Bronchial epithelial cell (primary cell): ENCODE measurements at regions not wholly inside any gene's neighbourhood (a gene's known extent, or its start where the extent isn't known, plus 50 kb on each side); places are given as distances from the start of the nearest gene placed in this dataset.

Experiments
- DNase-seq: peaks from one replicate; pipeline ENCODE4 v3.0.0-alpha.2; 2010; ENCODE audit warnings: low read depth
- FAIRE-seq: peaks from 2 replicates; lab custom pipeline; 2011; peaks lifted over from hg19 to GRCh38; lab: Jason Lieb, UNC
- H3K27me3 ChIP-seq: 2 replicates; pipeline ENCODE4 v1.5.1; 2011; ENCODE audit warnings: low read length; ENCODE audit not compliant: control insufficient read depth, insufficient read depth
- H3K36me3 ChIP-seq: 2 replicates; pipeline ENCODE4 v1.5.1; 2011; ENCODE audit warnings: low read length; ENCODE audit not compliant: control insufficient read depth, insufficient read depth
- H3K4me3 ChIP-seq: 2 replicates; pipeline ENCODE4 v1.5.1; 2011; ENCODE audit warnings: mild to moderate bottlenecking, low read depth, low read length, control low read depth
- TF ChIP-seq, protein P1 (sequence below): IDR thresholded peaks from 2 replicates; pipeline ENCODE4 v1.5.1; 2011; ENCODE audit warnings: mild to moderate bottlenecking, moderate library complexity, low read length, control low read depth, inconsistent platforms; ENCODE audit not compliant: insufficient read depth, severe bottlenecking

DNA sequence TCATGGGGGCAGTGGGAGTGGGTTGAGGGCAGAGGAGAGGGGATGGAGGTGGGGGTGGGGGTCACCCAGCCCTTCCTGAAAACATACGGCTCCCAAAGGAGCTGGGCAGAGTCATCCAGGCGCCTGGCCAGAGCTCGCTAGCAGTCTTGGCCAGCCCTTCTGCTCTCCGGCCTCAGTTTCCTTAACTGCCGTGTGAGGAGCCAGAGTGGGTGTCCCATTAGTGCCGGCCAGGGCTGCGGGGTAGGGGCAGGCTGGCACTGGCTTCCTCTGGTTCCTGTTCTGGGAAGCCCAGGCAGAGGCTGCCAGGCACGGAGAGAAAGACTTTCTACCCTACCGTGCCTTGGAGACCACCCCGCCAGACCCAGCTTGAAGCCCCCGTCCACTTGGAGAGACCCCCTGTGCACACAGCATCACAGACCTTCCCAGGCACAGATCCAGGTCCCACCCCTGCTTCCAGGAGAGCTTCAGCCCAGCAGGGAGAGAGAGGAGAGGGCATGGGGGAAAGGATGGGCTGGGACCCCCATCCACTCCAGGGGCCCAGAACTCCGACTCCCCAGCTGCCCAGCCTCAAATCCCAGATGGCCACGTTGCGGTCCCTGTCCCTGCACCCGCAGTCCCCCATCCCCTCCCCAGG lies 93.3 kb downstream of the RFLNA start:
- Histone ChIP-seq H3K4me3 (no peak overlapping the region), H3K36me3 (peaks cover 12% of the 10 kb centered on the region)

DNA sequence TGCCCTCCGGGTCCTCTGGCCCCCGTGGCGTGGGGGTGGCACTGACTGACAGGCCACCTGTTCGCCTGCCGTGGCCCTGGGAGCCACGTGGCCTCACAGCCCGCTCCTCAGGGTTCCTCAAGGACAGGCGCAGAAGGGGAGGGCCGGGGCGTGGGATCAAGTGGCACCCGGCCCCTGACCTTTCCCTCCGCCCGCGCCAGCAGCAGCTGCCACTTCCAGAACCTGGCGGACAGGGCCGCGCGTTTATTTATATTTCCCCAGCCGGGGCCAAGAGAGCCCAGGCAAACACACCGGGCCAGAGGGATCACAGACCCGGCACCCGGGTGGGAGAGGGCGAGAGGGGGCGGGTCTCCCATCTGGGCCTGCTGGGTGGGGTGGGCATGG lies 92.6 kb downstream of the RFLNA start:
- TF ChIP-seq, protein P1, sequence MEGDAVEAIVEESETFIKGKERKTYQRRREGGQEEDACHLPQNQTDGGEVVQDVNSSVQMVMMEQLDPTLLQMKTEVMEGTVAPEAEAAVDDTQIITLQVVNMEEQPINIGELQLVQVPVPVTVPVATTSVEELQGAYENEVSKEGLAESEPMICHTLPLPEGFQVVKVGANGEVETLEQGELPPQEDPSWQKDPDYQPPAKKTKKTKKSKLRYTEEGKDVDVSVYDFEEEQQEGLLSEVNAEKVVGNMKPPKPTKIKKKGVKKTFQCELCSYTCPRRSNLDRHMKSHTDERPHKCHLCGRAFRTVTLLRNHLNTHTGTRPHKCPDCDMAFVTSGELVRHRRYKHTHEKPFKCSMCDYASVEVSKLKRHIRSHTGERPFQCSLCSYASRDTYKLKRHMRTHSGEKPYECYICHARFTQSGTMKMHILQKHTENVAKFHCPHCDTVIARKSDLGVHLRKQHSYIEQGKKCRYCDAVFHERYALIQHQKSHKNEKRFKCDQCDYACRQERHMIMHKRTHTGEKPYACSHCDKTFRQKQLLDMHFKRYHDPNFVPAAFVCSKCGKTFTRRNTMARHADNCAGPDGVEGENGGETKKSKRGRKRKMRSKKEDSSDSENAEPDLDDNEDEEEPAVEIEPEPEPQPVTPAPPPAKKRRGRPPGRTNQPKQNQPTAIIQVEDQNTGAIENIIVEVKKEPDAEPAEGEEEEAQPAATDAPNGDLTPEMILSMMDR: no peak
- FAIRE-seq (no peak), DNase-seq (no peak)
- H3K36me3 ChIP-seq: peaks cover 12% of the 10 kb centered on the region
- no peaks in the 10 kb centered on the region for H3K27me3 ChIP-seq
- no peak overlapping the region for H3K4me3 ChIP-seq

More for the DNA sequence above, 93.3 kb downstream of the RFLNA start:
- FAIRE-seq (no peak), DNase-seq (no peak)
- no peaks in the 10 kb centered on the region for H3K27me3 ChIP-seq
- TF ChIP-seq, protein P1: no peak

DNA sequence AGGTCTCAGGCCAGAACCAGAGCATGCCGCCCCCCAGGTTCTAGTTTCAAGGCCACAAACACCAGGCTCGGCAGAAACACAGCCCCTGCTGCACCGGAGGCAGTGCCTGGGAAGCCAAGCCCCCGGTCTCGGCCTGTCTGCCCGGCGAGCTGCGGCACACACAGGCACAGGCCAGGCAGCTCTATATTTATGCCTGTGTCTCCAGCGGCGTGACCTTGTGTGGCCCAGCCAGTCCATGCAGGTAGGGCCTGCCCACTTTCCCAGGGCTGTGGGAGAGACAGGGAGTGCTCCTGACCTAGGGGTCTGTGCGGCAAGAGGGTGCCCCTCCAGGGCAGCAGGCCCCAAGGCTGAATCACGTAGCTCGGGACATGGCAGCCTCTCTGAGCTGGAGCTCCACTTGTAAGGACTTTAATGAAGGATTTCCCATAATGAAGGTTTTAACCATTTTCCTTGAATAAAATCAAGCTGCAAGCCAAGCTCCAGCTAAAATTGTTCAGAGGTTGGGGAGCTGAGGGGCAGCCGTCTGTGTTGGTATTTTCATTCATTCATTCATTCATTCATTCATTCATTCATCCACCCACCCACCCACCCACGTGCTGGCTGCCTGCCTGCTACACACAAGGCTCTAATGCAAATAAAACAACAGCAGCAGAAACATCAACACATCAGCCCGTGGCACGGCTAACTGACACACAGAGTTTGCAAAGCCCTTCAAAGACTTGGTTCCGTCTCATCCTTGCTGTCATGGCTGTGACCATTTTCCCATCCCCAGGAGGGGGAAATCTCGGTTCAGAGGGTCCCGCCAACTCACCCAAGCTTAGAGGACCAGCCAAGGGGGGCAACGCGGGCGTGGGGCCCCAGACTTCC lies 92.0 kb downstream of the RFLNA start:
- TF ChIP-seq, protein P1: no peak
- Histone ChIP-seq H3K4me3 (no peak overlapping the region), H3K36me3 (peaks cover 12% of the 10 kb centered on the region), H3K27me3 (no peaks in the 10 kb centered on the region)
- DNase-seq (no peak), FAIRE-seq (no peak)

DNA sequence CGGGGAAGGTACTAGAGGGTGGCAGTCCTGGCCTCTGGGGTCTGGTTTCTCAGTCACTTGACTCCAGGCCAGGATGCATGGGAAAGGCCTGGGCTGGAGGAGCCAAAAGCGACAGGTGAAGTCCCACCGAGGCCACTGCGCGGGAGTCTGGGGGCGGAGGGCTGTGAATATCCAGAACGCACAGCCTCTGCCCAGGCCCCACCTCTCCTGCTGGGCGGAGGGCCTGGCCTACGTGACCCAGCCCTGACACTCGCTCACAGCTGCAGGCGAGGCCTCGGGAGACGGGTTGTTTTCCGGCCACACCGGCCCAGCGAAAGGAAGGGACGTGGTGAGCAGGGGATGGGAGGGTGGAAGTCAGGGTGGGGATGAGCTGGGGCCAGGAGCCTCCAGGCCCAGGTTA lies 91.2 kb downstream of the RFLNA start:
- TF ChIP-seq, protein P1: no peak
- no peaks in the 10 kb centered on the region for H3K27me3 ChIP-seq
- no peak overlapping the region for H3K4me3 ChIP-seq
- DNase-seq (no peak), FAIRE-seq (no peak)
- peaks cover 12% of the 10 kb centered on the region for H3K36me3 ChIP-seq

DNA sequence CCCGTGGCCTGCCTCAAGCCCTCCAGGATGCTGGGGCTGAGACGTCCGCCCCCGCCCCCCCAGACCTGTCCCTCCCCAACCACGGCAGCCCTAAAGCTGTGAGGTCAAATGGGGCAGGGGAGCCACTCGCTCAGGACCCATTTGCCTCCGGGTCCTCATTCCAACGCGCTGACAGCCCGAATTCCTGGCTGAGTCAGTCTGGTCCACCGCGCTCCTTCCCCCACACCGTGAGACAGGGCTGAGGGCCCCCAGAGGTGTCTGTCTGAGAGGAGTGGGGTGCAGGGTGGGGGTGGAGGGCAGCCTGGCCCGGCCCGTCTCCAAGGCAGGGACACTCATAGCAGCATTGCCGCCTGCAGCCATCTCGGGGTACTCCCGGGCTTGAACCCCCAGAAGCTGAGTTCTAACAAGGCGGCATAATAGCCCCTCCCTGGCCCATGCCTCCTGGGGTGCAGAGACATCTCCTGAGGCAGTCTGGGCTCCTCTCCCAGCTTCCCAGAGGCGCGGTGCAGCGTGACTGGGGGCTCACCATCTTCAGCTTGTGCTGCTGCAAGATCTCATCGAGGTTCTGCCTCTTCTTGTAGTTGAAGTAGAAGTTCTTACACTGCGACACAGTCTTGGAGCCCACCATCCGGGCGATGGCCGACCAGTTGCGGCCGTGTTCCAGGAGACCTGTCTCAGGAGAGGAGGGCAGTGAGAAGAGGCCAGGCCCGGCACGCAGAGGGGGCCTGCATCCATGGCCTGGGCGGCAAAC lies 90.5 kb downstream of the RFLNA start:
- DNase-seq (peak; percentile 38), FAIRE-seq (no peak)
- TF ChIP-seq, protein P1: no peak
- no peak overlapping the region for H3K4me3 ChIP-seq
- H3K36me3 ChIP-seq: peaks cover 12% of the 10 kb centered on the region
- H3K27me3 ChIP-seq: no peaks in the 10 kb centered on the region
